ENCODE measurements at regions not wholly inside any gene's neighbourhood (a gene's known extent, or its start where the extent isn't known, plus 50 kb on each side); places are given as distances from the start of the nearest gene placed in this dataset.

DNA sequence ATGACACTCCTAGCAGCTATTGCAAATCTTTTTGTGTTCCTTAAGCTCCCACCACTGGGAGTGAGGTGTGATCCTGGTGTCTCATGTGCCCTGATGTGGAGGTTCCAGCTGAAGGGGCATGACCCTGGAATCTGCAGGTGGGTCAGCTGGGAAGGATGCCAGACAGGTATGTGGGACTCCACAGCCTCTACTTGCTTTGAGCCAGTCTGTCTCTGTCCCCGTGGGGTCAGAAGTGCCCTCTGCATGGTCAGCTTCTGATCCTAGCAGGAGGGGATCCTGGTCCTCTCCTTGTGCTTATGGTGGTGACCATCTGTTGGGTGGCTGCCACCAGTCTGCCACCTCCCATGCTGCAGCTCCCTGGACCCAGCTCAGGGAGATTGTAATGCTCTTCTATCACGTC, 51.1 kb upstream of the COMTD1 start:
- H3K36me3 ChIP-seq = no peaks in the 10 kb centered on the region
- H3K9me3 ChIP-seq = no peaks in the 10 kb centered on the region
- intact Hi-C loops (cut with DNase I) = no loop called here
- no peaks in the 10 kb centered on the region for H3K4me1 ChIP-seq (replicated peaks)
- no peak for DNase-seq (ENCODE audit: low spot score)
- no peak for TF ChIP-seq POLR2AphosphoS5 (IDR thresholded peaks at IDR 0.05)
- no peak for TF ChIP-seq POLR2A (IDR thresholded peaks at IDR 0.05)
- TF ChIP-seq, protein P1, sequence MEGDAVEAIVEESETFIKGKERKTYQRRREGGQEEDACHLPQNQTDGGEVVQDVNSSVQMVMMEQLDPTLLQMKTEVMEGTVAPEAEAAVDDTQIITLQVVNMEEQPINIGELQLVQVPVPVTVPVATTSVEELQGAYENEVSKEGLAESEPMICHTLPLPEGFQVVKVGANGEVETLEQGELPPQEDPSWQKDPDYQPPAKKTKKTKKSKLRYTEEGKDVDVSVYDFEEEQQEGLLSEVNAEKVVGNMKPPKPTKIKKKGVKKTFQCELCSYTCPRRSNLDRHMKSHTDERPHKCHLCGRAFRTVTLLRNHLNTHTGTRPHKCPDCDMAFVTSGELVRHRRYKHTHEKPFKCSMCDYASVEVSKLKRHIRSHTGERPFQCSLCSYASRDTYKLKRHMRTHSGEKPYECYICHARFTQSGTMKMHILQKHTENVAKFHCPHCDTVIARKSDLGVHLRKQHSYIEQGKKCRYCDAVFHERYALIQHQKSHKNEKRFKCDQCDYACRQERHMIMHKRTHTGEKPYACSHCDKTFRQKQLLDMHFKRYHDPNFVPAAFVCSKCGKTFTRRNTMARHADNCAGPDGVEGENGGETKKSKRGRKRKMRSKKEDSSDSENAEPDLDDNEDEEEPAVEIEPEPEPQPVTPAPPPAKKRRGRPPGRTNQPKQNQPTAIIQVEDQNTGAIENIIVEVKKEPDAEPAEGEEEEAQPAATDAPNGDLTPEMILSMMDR (IDR thresholded peaks at IDR 0.05) = no peak
- no peaks in the 10 kb centered on the region for H3K27me3 ChIP-seq (replicated peaks; ENCODE audit: insufficient read depth)
- 84% methylated on average over 2 of the region's 2 CpGs for WGBS
- H3K4me3 ChIP-seq = no peak overlapping the region
- H3K27ac ChIP-seq = no peak overlapping the region

Measured in prostate gland (tissue), 2 donors.